ENCODE measurements at regions not wholly inside any gene's neighbourhood (a gene's known extent, or its start where the extent isn't known, plus 50 kb on each side); places are given as distances from the start of the nearest gene placed in this dataset.

DNA sequence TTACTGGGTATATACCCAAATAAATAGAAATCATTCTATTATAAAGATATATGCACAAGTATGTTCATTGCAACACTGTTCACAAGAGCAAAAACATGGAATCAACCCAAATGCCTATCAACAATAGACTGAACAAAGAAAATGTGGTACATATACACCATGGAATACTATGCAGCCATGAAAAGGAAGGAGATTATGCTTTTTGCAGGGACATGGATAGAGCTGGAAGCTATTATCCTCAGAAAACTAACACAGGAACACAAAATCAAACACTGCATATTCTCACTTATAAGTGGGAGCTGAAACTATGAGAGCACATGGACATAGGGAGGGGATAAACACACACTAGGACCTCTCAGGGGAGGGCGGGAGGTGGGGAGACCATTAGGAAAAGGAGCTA is 298.4 kb upstream of the CDH9 start:
- TF ChIP-seq, protein P1, sequence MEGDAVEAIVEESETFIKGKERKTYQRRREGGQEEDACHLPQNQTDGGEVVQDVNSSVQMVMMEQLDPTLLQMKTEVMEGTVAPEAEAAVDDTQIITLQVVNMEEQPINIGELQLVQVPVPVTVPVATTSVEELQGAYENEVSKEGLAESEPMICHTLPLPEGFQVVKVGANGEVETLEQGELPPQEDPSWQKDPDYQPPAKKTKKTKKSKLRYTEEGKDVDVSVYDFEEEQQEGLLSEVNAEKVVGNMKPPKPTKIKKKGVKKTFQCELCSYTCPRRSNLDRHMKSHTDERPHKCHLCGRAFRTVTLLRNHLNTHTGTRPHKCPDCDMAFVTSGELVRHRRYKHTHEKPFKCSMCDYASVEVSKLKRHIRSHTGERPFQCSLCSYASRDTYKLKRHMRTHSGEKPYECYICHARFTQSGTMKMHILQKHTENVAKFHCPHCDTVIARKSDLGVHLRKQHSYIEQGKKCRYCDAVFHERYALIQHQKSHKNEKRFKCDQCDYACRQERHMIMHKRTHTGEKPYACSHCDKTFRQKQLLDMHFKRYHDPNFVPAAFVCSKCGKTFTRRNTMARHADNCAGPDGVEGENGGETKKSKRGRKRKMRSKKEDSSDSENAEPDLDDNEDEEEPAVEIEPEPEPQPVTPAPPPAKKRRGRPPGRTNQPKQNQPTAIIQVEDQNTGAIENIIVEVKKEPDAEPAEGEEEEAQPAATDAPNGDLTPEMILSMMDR (IDR thresholded peaks at IDR 0.05): no peak
- no peak for TF ChIP-seq ZFX (IDR thresholded peaks at IDR 0.05; ENCODE audit: borderline replicate concordance)
